ENCODE measurements at regions not wholly inside any gene's neighbourhood (a gene's known extent, or its start where the extent isn't known, plus 50 kb on each side); places are given as distances from the start of the nearest gene placed in this dataset.

- DNase-seq: no peak
Observed at GRCh38 chr7:98565103-98565502, 52.0 kb upstream of the NPTX2 start.

GRCh38 chr7:98562871-98563495 is 54.1 kb upstream of the NPTX2 start:
- no peak for DNase-seq

- DNase-seq: no peak
Observed at GRCh38 chr7:98562381-98562823, 54.7 kb upstream of the NPTX2 start.

GRCh38 chr7:98559958-98560357 is 57.1 kb upstream of the NPTX2 start:
- DNase-seq: no peak

- DNase-seq: no peak
Observed at GRCh38 chr7:98559219-98559618, 57.9 kb upstream of the NPTX2 start.

GRCh38 chr7:98557538-98558031 is 59.5 kb upstream of the NPTX2 start:
- DNase-seq: no peak

GRCh38 chr7:98556288-98556687 is 60.8 kb upstream of the NPTX2 start:
- DNase-seq: no peak

GRCh38 chr7:98555403-98555802 is 61.7 kb upstream of the NPTX2 start:
- DNase-seq: no peak

- DNase-seq: no peak
Observed at GRCh38 chr7:98553666-98554065, 63.4 kb upstream of the NPTX2 start.

- no peak for DNase-seq
Observed at GRCh38 chr7:98551611-98552273, 65.3 kb upstream of the NPTX2 start.

- DNase-seq: no peak
Observed at GRCh38 chr7:98548971-98549370, 68.1 kb upstream of the NPTX2 start.

GRCh38 chr7:98548370-98548769 is 68.7 kb upstream of the NPTX2 start:
- DNase-seq: no peak

GRCh38 chr7:98541101-98541500 is 76.0 kb upstream of the NPTX2 start:
- DNase-seq: no peak

- DNase-seq: no peak
Observed at GRCh38 chr7:98539865-98540264, 77.2 kb upstream of the NPTX2 start.

- DNase-seq: no peak
Observed at GRCh38 chr7:98536803-98537202, 80.3 kb upstream of the NPTX2 start.

GRCh38 chr7:98534493-98534892 is 82.6 kb upstream of the NPTX2 start:
- no peak for DNase-seq

- no peak for DNase-seq
Observed at GRCh38 chr7:98531717-98532116, 85.4 kb upstream of the NPTX2 start.

- no peak for DNase-seq
Observed at GRCh38 chr7:98528079-98528478, 89.0 kb upstream of the NPTX2 start.

GRCh38 chr7:98526059-98526458 is 91.0 kb upstream of the NPTX2 start:
- DNase-seq: no peak

GRCh38 chr7:98521089-98521692 is 95.9 kb upstream of the NPTX2 start:
- DNase-seq: no peak

GRCh38 chr7:98520356-98520951 is 96.6 kb upstream of the NPTX2 start:
- no peak for DNase-seq

GRCh38 chr7:98518159-98518947 is 98.7 kb upstream of the NPTX2 start:
- no peak for DNase-seq

GRCh38 chr7:98515201-98515600 is 101.9 kb upstream of the NPTX2 start:
- DNase-seq: no peak

Measured in activated CD4-positive, alpha-beta T cell treated with anti-CD3 and anti-CD28 coated beads, Interleukin-10, Interleukin-2, amounts not matched to agents 100 ng/mL and 50 ng/mL, durations not matched to agents 16 hours and 8 hours (primary cell).